Esophagus squamous epithelium (tissue), 5 donors: ENCODE measurements at regions not wholly inside any gene's neighbourhood (a gene's known extent, or its start where the extent isn't known, plus 50 kb on each side); places are given as distances from the start of the nearest gene placed in this dataset.

Experiments used
- DNase-seq: peaks from one replicate; lab custom pipeline; 2025; lab: John Stamatoyannopoulos, UW
- H3K27ac ChIP-seq, 4 donors: fragments of 200-600 bp; sonication (generic); one replicate each; pipeline ENCODE4 v1.5.1; 2016 to 2019; ENCODE audit warnings: mild to moderate bottlenecking in 1 of 4
- H3K27me3 ChIP-seq, 4 donors: fragments of 200-600 bp; sonication (generic); 1 replicate in 3 of 4; 2 replicates in 1 of 4; pipeline versions ENCODE4 v1.5.1 to v1.6.0; 2017 to 2021; ENCODE audit warnings: antibody characterized with exemption in 1 of 4
- H3K36me3 ChIP-seq, 3 donors: fragments of 200-600 bp; sonication (generic); one replicate each; pipeline ENCODE4 v1.5.1; 2016 to 2019
- H3K4me1 ChIP-seq, 3 donors: fragments of 200-600 bp; sonication (generic); one replicate each; pipeline ENCODE4 v1.5.1; 2017 to 2019
- H3K4me3 ChIP-seq, 4 donors: fragments of 200-600 bp; sonication (generic); 1 replicate in 3 of 4; 2 replicates in 1 of 4; pipeline ENCODE4 v1.5.1; 2016 to 2019; ENCODE audit warnings: mild to moderate bottlenecking in 2 of 4, moderate library complexity in 1 of 4
- H3K9me3 ChIP-seq, 3 donors: fragments of 200-600 bp; sonication (generic); one replicate each; pipeline ENCODE4 v1.5.1; 2016 to 2019
- POLR2A ChIP-seq, 4 donors: fragments of 450-650 bp; IDR thresholded peaks; one replicate each; pipeline ENCODE4 v1.6.1; 2017; ENCODE audit warnings: antibody characterized with exemption in 4 of 4, mild to moderate bottlenecking in 4 of 4, moderate library complexity in 3 of 4
- WGBS, 2 donors: methylation state at CpG; one replicate each; pipeline ENCODE4 v1.1.5; 2018; 5-methylcytosine and 5-hydroxymethylcytosine counted together
- intact Hi-C: fragments of 100-400 bp; cut with DNase I; formaldehyde crosslinking; loops from one replicate; pipeline ENCODE4 v1.15.0; 2022
- TF ChIP-seq, protein P1 (sequence below), 6 experiments: fragments of 450-650 bp in 4 of 6; fragments of 200-600 bp in 2 of 6; sonication (generic) in 2 of 6; IDR thresholded peaks; one replicate each; pipeline ENCODE4 v1.5.1; 2016 to 2019; ENCODE audit warnings: antibody characterized with exemption in 6 of 6, mild to moderate bottlenecking in 4 of 6, moderate library complexity in 4 of 6
- donor health status: DM: yes; HTN: yes; CAD: no.

DNA sequence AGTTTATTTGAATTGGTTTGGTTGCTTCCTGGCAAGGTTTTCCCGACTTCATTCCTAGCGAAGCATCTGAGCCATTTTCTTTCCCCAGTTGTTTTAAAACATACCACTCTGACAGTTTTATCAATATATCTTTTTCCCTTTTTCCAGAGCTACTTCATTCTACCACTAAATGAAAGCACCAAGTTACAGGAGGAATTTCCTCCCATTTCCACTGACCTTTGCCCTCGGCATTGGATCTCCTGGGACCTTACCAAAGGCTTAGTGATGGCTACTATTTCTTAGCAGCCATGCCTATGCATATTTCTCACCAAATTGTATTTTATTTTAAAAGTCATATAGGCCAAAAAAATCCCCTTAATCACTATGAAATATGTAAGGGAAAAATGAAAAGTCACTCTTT is 150.5 kb downstream of the ZNF330 start:
- TF ChIP-seq POLR2A (IDR thresholded peaks at IDR 0.05), result no peak
- TF ChIP-seq, protein P1, sequence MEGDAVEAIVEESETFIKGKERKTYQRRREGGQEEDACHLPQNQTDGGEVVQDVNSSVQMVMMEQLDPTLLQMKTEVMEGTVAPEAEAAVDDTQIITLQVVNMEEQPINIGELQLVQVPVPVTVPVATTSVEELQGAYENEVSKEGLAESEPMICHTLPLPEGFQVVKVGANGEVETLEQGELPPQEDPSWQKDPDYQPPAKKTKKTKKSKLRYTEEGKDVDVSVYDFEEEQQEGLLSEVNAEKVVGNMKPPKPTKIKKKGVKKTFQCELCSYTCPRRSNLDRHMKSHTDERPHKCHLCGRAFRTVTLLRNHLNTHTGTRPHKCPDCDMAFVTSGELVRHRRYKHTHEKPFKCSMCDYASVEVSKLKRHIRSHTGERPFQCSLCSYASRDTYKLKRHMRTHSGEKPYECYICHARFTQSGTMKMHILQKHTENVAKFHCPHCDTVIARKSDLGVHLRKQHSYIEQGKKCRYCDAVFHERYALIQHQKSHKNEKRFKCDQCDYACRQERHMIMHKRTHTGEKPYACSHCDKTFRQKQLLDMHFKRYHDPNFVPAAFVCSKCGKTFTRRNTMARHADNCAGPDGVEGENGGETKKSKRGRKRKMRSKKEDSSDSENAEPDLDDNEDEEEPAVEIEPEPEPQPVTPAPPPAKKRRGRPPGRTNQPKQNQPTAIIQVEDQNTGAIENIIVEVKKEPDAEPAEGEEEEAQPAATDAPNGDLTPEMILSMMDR (IDR thresholded peaks at IDR 0.05), result no peak
- 75 to 80% methylated on average over 3 of the region's 3 CpGs for WGBS, 2 donors
- Histone ChIP-seq H3K9me3 (no peaks in the 10 kb centered on the region), H3K4me3 (no peak overlapping the region), H3K27ac (no peak overlapping the region), H3K4me1 (no peaks in the 10 kb centered on the region), H3K36me3 (no peaks in the 10 kb centered on the region), H3K27me3 (no peaks in the 10 kb centered on the region)
- intact Hi-C loops, result no loop called here
- DNase-seq, result no peak

DNA sequence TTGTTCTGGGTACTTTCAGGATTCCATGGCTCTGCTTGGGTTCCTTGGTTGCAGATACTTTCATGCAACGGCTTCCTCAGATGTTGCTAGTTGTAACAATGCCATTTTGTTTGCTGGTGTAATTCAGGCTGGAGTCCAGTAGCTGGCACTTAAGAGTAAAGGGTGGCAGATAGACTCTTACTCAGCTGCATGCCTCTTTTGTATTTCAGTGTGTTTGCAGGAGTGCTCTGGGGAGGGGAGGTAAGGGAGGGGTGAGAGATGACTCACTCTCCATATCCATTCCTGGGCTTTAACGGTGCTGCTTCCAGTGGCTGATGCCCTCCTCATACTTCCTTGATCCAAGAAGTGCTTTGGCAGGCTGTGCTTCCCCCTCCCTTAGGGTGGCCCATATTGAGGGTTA is 155.2 kb downstream of the ZNF330 start:
- H3K4me3 ChIP-seq, result no peak overlapping the region
- no peaks in the 10 kb centered on the region for H3K36me3 ChIP-seq
- H3K4me1 ChIP-seq, result no peaks in the 10 kb centered on the region
- no peak overlapping the region for H3K27ac ChIP-seq
- TF ChIP-seq, protein P1 (IDR thresholded peaks at IDR 0.05), result peak in 3 of 6 experiments; percentile 7 to 73 (median 32)
- no peak for TF ChIP-seq POLR2A (IDR thresholded peaks at IDR 0.05)
- H3K27me3 ChIP-seq, result no peaks in the 10 kb centered on the region
- H3K9me3 ChIP-seq, result no peaks in the 10 kb centered on the region
- intact Hi-C loops, result no loop called here
- no peak for DNase-seq
- 16 to 19% methylated on average over 2 of the region's 2 CpGs for WGBS, 2 donors

DNA sequence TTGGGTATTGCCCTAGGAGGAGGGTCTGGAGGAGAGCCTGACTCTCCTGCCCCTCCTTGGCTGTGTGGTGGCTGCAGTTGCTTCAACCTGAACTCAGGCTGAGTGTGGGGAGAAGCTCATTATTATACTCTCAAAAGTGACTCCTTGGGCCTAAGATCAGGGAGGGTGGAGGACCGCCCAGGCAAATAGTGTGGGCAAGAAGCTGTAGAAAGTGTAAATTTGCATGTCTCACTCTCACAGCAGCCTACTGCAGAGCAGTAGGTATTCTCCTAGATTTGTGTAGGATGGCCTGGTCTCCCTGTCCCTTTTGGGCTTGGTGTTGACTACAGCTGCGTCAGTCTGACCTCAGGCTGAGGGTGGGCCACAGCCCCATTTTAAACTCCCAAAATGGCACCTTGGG is 156.1 kb downstream of the ZNF330 start:
- TF ChIP-seq, protein P1 (IDR thresholded peaks at IDR 0.05), result no peak
- TF ChIP-seq POLR2A (IDR thresholded peaks at IDR 0.05), result no peak
- Histone ChIP-seq H3K36me3 (no peaks in the 10 kb centered on the region), H3K27ac (no peak overlapping the region), H3K9me3 (no peaks in the 10 kb centered on the region), H3K4me1 (no peaks in the 10 kb centered on the region), H3K4me3 (no peak overlapping the region), H3K27me3 (no peaks in the 10 kb centered on the region)
- WGBS, 2 donors, result 71 to 100% methylated on average over 1 of the region's 2 CpGs
- no peak for DNase-seq
- intact Hi-C loops, result no loop called here

DNA sequence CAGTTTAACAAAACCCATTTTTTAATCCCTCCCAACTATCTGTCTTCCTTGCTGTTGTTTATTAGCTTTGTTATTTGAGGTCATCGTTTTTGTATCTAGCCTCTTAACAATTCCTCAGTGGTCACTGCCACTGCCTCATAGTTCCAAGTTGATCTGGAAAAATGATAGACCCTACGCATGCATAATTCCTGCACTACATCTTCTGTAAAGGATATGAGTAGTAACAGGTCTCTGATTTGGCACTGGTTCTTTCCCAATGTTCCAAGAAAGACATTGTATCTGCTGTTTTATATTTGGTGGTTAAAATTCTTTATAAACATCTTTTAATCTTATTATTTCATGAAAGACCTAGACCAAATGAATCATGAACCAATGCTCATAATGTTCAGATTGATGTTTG is 166.6 kb downstream of the ZNF330 start:
- H3K27ac ChIP-seq, result no peak overlapping the region
- H3K9me3 ChIP-seq, result no peaks in the 10 kb centered on the region
- no peaks in the 10 kb centered on the region for H3K36me3 ChIP-seq
- no peak overlapping the region for H3K4me3 ChIP-seq
- H3K27me3 ChIP-seq, result no peaks in the 10 kb centered on the region
- no peak for DNase-seq
- intact Hi-C loops, result no loop called here
- H3K4me1 ChIP-seq, result no peaks in the 10 kb centered on the region
- WGBS, 2 donors, result 75 to 76% methylated on average over 2 of the region's 2 CpGs
- no peak for TF ChIP-seq POLR2A (IDR thresholded peaks at IDR 0.05)
- TF ChIP-seq, protein P1 (IDR thresholded peaks at IDR 0.05), result no peak

DNA sequence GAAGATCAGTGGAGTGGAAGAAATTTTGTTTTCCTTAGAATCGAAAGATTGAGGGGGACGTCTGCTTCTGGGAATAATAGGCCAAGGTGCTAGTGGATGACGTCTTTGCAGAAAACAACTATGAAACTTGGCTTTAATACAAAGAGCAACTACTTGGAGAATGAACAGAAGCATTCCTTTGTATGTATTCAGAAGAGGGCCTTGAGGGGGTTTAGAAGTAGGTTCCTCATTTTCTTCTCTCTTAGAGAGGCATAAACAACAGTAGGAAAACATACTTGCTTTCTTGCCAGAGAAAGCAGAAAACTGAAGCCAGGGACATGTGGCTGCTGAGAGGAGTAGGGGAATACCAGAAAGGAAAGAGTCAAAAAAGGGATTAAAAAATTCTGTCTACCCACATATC is 167.8 kb downstream of the ZNF330 start:
- Histone ChIP-seq H3K36me3 (no peaks in the 10 kb centered on the region), H3K27me3 (no peaks in the 10 kb centered on the region), H3K4me3 (no peak overlapping the region), H3K27ac (no peak overlapping the region), H3K9me3 (no peaks in the 10 kb centered on the region), H3K4me1 (no peaks in the 10 kb centered on the region)
- DNase-seq, result no peak
- TF ChIP-seq POLR2A (IDR thresholded peaks at IDR 0.05), result no peak
- TF ChIP-seq, protein P1 (IDR thresholded peaks at IDR 0.05), result no peak
- WGBS, 2 donors, result 38 to 42% methylated on average over 3 of the region's 3 CpGs
- intact Hi-C loops, result no loop called here
